ENCODE measurements at regions not wholly inside any gene's neighbourhood (a gene's known extent, or its start where the extent isn't known, plus 50 kb on each side); places are given as distances from the start of the nearest gene placed in this dataset.

DNA sequence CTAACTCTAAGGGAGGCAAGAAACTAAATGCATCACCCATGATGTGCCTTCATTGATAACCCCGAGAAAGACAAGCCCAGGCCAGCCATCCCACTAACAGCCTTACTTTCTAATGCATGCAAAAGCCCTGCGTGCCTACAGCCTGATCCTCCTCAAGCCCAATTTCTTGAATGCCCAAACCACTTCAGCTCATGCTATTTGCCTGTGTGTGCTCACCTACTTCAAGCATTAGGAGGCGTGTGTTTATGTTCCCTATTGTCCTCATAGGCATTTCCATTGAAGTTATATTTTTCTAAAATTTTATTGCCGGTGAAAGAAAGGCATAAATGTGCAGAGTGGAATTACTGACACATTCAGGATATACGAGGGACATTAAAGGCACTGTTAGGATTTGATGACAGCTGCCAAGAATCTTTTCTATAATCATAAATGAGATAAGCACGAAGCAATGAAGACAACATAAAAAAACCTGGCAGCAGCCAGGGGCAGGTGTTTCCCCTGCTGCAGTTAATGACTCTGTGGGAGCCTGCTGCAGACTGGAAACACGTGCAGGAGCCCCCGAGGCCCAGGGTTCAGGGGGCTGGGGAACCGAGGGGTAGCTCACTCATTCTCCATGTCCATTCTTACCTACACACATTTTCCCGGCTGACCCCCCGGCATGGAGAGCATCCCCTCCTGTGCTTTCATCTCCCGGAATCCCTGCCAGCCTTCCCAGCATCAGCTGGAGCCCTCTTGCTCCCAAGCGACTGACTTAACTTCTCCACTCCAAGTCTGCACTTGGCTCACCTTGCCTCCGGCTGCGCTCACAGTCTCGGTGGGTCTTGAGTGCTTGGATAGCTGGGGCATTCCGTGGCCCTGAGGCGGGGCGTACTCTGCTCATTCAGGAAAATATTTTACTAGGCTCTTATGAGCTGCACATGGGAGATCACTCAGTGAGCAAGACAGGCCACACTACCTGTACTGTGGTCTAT lies 292.3 kb upstream of the SIX2 start:
- DNase-seq (ENCODE audit: low read depth in 3 of 3), result no peak

DNA sequence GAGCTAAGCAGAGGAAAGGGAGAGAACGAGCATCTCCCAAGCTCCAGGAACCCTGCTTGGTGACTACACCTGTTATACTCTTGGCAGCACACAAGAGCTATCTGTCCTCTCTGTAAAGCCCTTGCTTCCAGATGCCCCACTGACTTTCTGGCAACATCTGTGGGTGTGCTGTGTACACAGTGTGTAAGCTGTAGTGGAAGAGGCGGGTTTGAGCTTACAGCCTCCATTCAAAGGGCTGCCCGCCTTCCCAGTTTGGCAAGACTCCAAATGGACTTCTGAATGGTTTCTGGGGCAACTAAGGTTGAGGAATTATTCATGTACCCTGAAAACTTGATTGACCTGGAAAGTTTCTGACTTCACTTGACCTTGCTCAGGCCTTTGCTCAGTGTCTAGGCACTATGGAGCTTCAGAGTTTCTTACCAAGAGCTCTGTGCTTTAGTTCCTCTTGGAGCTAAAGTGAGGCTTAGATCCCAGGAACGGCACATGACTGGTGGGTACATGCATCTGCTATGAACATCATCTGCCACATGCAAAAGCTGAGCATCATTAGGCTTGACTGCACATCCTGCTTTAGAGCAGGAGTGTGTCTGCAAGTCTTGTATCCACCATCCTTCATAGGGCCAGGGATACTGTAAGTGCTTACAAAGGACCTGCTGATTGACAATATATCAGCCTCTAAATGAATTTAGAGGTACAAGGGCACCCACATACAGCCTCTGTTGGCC lies 290.9 kb upstream of the SIX2 start:
- no peak for DNase-seq (ENCODE audit: low read depth in 3 of 3)

DNA sequence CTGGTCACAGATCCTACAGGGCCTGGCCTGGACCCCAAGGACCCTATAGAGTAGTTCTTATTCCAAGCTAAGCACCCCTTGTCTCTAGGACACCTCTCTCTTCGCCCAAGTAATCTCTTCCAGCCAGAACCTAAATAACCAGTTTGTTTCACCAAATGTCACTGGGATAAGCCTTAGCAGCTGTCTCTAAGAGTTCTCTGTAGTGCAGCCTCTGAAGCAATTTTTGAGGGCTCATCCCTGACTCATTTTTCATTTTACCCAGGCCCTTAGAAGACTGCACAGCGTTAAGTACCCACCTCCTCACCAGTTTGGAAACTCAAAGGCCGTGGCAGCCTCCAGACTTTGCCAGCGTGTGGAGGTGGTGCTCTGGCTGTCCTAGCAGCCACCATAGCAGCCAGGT lies 290.1 kb upstream of the SIX2 start:
- DNase-seq (ENCODE audit: low read depth in 3 of 3), result no peak

DNA sequence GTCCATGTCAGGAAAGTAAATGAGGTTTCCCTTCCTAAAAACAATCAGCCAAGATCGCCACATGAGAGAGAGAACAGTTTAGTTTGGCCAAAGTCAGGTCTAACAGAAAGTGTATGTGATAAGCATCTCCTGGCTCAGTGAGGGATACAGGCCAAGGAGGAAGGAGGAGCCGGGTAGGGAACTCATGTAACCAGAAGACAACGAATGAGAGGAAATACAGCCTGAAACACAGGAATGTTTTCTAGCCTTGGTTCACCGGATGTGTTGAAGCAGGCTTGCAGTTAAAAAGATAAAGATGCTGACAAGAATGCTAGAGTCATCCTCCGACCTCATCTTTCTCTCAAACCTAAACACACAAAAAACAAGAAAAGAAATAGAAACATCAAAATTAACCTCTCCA lies 283.9 kb upstream of the SIX2 start:
- no peak for DNase-seq (ENCODE audit: low read depth in 3 of 3)

DNA sequence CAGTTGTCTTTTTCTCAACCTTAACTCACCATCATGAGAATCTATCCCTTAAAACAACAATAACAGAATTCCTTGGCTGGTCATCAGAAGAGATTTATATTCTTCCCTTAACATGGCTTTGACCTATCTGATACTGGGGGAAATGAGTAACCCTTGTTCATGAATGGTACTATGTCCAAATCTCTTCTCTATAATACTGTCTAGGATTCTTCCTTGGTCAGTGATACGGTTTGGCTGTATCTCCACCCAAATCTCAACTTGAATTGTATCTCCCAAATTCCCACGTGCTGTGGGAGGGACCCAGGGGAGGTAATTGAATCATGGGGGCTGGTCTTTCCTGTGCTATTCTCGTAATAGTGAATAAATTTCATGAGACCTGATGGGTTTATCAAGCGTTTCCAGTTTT lies 282.0 kb upstream of the SIX2 start:
- DNase-seq (ENCODE audit: low read depth in 3 of 3), result no peak

DNA sequence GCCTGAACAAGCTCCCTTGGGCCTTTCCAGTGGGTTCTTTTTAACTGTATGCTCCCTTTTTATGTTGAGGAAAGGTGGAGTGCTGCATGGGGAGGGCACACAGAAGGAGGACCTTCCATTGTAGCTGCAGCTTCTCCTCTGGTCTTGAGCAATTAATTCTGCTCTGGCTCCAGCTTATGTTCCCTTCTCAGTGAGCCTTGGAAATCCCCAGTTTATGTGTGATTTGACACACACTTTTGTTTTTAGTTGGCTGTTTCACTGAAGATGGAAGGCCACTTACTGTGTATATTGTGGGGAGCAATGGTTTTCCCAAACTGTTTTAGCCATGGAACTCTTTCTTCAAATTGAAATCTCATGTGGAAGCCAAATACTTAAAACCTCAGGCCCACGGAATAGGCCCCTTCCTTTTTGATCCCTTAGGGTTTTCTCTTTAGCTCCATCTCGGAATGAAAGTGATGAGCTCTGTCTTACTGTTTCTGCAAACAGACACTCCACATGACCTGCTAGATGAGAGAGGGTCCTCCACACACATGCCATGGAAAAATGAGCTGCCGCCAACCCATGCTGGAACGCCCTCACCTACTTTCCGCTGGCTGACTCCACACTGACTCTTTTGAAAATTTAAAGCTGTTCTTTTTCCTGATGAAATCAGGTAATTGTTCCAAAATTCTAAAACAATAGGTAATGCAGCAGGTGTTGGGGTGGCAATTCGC lies 280.9 kb upstream of the SIX2 start:
- no peak for DNase-seq (ENCODE audit: low read depth in 3 of 3)

DNA sequence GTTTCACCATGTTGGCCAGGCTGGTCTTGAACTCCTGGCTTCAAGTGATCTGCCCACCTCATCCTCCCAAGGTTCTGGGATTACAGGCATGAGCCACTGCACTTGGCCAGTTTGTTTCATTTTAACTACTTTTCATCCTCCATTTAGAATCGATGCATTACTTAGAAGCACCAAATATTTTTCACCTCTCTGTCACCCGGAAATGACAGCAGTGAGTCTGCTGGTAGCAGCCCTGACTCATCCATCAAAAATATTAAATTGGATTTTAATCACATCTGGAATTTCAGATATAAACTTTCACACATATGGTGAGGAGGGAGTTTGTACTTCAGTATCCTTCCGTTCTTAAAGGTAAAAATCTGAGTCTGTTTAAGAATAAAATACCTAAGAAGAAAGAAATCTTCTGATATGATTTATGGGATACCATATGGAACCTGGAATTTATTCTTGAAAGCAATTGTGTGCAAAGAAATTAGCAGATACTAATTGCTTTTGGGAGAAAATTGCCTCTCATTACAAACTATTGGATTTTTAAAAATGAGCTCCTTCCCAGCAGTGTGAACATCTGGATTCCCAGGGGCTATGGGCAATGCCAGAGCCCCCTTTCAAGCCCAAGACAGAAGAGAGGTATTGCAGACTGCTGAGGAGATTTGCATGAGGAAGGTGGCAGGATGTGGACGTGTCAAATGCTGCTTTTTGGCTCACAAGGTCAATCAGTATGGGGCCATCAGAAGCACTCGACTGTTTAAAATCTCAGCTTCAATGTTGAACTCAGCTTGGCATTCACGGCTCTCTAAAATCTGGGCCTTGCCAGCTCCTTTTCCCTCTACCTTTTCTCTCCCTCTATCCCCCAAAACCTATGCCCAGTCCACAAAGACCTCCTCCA lies 279.5 kb upstream of the SIX2 start:
- DNase-seq (ENCODE audit: low read depth in 3 of 3), result no peak

DNA sequence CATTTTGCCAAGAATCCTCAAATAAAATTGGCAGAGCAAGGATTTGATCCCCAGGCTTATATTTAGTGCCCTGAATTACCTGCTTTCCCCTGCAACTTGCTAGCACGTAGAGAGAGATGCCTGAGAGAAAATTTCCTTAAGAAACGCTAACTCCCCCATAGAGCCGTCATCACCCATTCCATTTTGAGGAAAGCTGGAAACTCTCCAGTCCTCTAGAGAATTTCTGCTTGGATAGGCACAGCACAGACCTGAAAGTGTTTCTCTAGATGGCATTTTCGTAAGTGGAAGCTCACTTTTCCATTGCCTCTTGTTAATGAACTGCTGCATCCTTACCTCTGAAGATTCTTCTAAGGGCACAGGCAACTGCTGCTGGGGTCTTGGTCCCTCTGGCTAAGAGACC lies 277.8 kb upstream of the SIX2 start:
- DNase-seq (ENCODE audit: low read depth in 3 of 3), result no peak

DNA sequence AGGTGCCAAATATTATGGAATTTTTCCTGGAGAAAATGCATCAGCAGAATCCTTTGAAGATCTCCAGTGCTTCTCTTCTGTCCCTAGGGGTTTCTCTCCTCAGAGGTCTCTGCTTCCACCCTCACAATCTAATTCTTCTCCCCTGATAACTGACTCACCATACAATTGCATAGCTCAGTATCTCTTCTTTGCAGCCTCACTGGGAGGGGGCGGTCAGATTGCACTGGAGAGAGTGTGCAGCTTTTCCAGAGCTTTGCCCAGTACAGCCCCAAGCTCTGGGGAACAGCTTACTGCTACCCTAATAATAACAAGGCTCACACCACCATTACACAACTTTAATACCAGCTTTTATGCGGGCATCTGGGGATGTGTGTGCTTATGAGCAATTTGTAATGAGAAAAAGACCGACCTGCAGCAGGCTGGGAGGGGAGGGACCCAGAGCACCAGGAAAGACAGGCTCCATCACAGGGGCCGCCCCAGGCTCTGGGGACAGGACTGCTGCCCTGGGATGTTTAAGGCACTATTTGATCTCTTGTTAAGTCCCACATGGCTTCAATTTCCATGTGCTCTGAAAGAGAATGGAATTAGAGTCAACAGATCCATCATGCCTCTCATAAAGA lies 276.6 kb upstream of the SIX2 start:
- no peak for DNase-seq (ENCODE audit: low read depth in 3 of 3)

DNA sequence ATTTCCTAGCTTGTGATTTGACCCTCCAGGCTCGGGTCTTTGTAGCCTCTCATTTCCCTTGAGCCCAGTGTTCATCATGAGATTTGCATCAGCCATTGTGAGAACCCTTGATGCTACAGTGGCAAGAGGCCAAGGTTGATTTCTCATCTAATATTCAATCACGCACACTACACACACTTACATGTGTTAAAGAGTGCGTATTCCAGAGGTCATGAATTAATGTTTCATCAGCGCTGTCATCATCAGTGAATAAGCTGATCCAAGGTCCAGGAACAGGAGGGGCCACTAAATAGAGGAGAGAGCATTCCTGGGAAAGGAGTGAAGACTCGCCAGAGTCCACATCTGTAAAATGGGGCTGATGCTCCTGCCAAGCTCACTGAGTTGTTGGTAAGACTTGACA lies 276.1 kb upstream of the SIX2 start:
- no peak for DNase-seq (ENCODE audit: low read depth in 3 of 3)

DNA sequence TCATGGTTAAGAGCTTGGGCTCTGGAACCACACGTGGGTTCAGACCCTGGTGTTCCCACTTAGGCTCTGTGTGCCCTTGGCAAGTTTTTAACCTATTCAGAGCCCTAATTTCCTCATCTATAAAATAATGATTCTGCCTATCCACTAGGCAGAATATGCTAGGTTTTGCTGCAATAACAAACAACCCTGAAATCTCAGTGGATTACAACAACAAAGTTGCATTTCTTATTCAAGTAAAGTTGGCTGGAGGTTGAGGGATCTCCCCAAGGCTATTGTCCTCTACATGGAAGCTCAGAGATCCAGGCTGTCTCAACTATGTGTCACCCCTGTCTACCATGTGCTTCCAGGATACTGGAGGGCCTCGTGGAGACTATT lies 275.4 kb upstream of the SIX2 start:
- DNase-seq (ENCODE audit: low read depth in 3 of 3), result no peak

DNA sequence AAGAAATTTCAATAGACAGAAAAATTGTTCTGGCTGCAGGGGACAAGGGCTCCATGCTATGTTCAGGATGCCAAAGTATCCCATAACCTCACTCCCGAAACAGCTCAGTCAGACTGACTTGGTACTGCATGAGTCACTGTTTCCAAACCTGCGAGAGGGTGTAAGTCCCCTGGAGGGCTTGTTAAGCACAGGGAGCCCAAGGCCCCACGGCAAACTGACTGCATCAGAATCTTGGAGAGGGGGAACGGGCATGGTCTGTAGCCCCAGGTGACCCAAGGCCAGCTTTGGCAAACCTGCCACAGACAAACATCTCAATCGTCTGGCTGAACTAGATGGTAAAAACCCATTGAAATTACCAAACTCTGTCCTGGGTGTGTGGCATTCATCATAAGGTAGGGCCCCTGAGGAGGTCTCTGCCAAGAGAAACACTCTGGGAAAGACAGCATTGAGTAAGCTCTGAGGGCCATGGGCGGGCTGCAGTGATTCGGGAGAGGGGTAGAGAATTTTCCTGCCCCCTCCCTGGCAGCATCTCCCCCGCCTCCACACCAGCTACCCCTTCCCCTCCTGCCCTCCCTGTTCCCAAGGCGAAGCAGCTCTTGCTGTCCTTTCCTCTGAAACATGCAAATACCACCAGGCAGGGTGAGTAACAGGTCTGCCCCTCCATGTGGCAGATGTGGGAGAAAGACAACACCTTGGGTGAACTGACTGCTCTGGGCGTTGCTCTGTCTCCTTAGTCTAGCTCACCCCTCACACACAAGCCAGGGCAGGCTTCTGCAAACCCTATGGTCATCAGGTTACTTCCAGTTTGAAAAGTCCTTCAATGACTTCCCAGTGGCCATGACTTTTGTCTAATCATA lies 274.7 kb upstream of the SIX2 start:
- DNase-seq (ENCODE audit: low read depth in 3 of 3), result no peak

DNA sequence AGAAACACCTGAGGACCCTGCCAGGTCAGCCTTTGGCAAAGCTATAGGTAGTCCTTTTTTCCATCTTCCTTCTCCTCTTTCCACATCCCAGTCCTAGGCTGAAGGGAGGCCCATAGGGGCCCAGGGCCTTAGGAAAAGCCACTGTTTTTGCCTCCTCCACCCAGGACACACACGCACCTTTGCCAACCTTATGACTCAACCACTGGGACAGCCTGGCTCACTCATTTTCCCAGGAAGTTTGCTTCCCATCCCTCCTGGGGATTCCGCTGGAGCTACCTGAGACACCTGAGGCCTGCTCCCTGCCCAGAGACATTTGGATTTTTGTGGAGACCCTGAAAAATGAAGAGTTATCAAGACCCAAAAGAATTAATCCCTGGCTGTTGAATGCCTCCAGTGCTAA lies 273.4 kb upstream of the SIX2 start:
- no peak for DNase-seq (ENCODE audit: low read depth in 3 of 3)

DNA sequence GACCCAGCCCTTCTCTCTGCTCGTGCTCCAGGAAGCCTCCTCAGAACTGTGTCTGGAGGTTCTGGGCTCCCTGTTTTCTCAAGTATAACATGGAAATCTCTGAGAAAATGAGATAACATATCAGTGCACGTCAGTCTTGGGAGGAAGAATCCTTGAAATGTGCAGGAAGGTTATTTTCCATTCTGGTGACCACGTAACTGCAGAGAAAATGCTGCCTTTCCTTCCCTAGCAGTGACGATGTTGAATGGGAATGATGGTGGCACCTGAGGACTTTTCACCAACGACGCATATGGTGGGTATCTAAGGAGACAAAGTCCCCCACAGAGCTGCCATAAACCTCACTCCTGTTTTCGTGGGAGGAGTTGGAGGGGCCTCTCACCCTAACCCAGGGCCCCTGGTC lies 272.1 kb upstream of the SIX2 start:
- DNase-seq (ENCODE audit: low read depth in 3 of 3), result no peak

DNA sequence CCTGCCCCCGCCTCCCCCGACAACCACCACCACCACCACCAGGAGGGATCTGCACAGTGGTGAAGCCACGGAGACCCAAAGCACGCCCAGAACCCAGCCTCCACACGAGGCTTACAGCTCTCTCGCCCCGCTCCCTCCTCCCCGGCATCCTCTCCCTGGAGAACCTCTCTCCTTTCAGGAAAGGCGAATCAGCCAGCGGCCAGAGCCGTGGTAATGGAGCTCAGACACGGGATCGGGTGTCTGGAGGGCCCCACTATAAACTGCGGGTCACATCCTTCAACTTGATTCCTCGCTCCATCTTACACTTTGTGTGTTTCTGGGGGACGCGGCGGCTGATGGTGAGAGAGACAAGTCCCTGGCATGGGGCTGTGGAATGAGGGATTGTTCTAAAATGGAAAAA lies 271.5 kb upstream of the SIX2 start:
- no peak for DNase-seq (ENCODE audit: low read depth in 3 of 3)

DNA sequence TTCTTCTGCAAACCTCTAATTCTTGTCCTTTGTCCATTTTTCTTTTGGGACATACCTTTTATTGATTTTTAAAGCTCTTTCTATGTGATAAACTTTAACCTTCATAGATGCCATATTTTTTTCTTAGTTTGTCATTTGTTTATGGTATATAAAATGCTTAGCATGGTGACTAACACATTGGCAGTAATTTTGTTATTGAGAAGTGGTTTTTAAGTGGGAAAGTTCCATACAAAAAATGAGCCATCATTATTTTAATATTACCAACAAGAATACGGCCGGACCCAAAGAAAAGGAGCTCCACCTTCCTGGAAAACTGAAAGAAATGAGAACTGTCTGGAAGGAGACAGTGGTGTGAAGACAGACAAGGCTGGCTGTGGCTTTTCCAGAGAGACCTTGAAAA lies 270.1 kb upstream of the SIX2 start:
- no peak for DNase-seq (ENCODE audit: low read depth in 3 of 3)

DNA sequence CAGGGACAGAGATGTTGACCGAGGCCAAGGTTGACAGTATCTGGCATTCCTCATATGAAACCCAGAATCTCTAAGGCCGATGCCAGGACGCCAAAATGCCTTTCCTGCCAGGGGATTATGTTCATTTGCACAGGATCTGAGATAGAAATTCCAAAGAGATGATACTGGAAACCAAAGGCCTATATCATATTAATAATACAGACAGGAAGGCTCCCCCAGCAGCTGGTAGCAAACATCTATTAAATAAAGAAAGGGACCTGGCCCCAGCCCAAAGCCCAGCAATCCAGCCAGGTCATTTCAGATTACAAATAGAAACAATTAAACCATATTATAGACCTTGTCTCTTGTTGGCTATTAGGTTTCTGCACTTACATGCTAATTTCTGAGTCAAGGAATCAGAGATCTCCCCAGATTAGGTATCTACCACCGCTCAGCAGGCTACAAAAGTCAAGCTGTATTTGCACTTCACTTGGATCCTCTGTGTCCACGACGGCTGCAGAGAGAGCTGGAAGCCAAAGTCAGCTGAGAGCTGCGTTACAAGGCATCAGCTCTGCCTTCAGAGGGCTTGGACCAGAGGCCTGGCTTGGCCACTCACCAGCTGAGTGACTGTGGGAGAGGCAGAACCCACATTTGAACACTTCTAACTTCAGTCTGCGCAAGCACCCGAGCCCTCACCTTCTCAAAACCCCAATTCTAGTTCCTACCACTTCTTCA lies 269.3 kb upstream of the SIX2 start:
- DNase-seq (ENCODE audit: low read depth in 3 of 3), result no peak

DNA sequence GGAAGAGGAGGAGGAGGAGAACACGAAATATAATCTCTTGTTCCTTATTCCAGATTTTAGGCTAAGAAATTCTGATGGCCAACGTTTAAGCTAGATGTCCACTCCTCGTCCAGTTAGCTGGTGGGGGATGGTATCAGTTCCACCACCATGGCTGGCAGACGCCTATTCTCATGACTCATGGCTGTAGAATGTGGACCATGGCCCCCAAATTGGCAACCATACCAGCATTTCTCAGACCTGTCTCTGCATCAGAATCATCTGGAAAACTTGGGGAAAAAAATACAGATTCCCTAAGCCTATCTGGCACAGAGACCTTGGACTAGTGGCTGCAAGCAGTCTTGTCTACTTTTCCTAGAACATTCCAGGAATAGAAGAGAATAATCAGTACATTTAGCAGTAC lies 267.7 kb upstream of the SIX2 start:
- no peak for DNase-seq (ENCODE audit: low read depth in 3 of 3)

DNA sequence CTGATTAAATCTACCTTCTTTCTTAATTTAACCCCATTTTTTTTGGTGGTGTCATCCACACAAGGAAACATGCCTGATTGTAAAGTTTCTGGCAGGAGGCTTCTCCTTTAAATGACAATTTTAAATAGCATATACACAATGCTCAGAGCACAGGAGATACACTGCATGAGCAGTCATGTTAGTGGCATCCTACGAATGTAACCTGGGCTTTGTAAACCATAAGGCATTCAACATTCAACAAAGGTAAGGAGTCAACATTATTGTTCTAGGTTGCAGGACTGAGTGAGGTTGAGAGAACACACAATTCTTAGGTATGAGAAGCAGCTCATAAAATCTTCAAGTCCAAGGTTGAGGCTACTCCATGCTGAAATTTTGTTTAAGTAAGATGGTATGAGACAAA lies 266.6 kb upstream of the SIX2 start:
- DNase-seq (ENCODE audit: low read depth in 3 of 3), result no peak
